ENCODE measurements at regions not wholly inside any gene's neighbourhood (a gene's known extent, or its start where the extent isn't known, plus 50 kb on each side); places are given as distances from the start of the nearest gene placed in this dataset.

GRCh38 chr1:98098473-98098872, 177.6 kb upstream of the DPYD start:
- no peak for TF ChIP-seq KLF1 (tag by site-specific recombination; IDR thresholded peaks at IDR 0.05)
- TF ChIP-seq ZNF239 (tag by site-specific recombination; IDR thresholded peaks at IDR 0.05), result no peak
